ENCODE measurements at regions not wholly inside any gene's neighbourhood (a gene's known extent, or its start where the extent isn't known, plus 50 kb on each side); places are given as distances from the start of the nearest gene placed in this dataset.
"Not testable (repeated sequence)": the region's sequence is repeated elsewhere in the genome, so short reads cannot be mapped to it uniquely, and the experiment has no call there.

- intact Hi-C loops (cut with micrococcal nuclease), result no loop called here
- ATAC-seq (no peak), DNase-seq (no peak)
Measured at GRCh38 chr11:28913883-28914282, 805.7 kb downstream of the METTL15 start.

GRCh38 chr11:28911829-28912228 lies 803.6 kb downstream of the METTL15 start:
- ATAC-seq (no peak), DNase-seq (no peak)
- intact Hi-C loops (cut with micrococcal nuclease), result no loop called here

- DNase-seq, result no peak
- no peak for ATAC-seq
- intact Hi-C loops (cut with micrococcal nuclease), result no loop called here
Measured at GRCh38 chr11:28910926-28911325, 802.7 kb downstream of the METTL15 start.

- ATAC-seq (no peak), DNase-seq (no peak)
- intact Hi-C loops (cut with micrococcal nuclease), result no loop called here
Measured at GRCh38 chr11:28903716-28904115, 795.5 kb downstream of the METTL15 start.

DNA sequence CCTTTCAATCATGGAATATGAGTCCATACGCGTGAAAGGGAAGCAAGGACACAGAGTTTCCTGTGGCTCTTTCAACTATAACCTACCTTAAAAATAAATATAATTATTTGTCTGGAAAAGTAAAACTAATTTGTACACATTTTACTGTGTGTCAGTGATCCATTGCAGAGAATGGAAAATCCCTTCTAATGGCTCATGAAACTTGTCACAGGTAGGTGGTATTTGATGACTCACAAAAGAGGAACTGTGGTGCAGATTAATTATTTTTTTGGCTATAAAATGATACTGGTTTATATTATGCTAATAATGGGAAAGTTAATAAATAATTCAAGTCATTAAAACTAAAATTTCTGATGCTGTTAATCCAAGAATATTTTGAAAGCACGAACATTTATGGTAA lies 792.2 kb downstream of the METTL15 start:
- no peak for ATAC-seq
- intact Hi-C loops (cut with micrococcal nuclease), result no loop called here
- DNase-seq, result no peak

DNA sequence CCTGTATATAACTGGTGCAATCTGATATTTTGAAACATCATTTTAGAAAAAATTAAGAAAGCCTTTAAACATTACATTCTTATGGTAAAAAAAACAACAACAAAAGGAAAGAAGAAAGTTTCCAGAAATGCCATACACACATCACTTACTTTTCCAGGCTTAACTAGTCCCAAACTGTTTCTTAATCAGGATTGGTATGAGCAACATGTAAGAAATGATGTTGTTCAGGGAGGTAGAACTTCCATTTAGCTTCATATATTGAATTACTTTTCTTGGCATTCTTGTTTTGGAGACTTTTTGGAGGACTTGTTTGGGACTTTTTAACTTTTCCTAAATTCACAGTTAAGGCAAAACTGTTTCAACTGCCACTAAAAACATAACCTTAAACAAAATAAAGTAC lies 791.5 kb downstream of the METTL15 start:
- no peak for DNase-seq
- intact Hi-C loops (cut with micrococcal nuclease), result no loop called here
- ATAC-seq, result no peak

GRCh38 chr11:28890601-28891040 lies 782.4 kb downstream of the METTL15 start:
- ATAC-seq; intact Hi-C loops (cut with micrococcal nuclease); DNase-seq: not testable (repeated sequence)

- intact Hi-C loops (cut with micrococcal nuclease), result no loop called here
- DNase-seq, result no peak
- ATAC-seq, result no peak
Measured at GRCh38 chr11:28887681-28888080, 779.5 kb downstream of the METTL15 start.

GRCh38 chr11:28879869-28880268 lies 771.7 kb downstream of the METTL15 start:
- no peak for ATAC-seq
- intact Hi-C loops (cut with micrococcal nuclease), result no loop called here

DNA sequence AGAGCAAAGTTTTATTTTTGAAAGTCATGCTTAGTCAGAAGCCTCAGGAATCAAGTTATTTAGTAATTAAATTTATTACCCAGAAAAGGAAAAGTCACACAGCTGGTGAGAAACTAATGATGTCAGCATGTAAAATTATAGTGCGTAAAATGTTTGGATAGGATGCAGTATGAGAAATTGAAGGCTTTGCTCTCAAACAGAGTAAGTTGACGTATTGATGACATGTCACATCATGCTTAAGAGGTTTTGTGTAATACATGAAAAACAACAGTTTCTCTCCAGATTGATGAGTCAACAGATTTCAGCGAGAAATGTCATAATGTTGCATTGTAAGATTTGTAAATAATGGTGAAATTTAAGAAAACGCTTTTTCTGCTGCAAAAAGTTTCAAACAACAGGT lies 769.8 kb downstream of the METTL15 start:
- DNase-seq (no peak), ATAC-seq (no peak)
- intact Hi-C loops (cut with micrococcal nuclease), result no loop called here

More at GRCh38 chr11:28879869-28880268, 771.7 kb downstream of the METTL15 start:
- DNase-seq, result no peak

DNA sequence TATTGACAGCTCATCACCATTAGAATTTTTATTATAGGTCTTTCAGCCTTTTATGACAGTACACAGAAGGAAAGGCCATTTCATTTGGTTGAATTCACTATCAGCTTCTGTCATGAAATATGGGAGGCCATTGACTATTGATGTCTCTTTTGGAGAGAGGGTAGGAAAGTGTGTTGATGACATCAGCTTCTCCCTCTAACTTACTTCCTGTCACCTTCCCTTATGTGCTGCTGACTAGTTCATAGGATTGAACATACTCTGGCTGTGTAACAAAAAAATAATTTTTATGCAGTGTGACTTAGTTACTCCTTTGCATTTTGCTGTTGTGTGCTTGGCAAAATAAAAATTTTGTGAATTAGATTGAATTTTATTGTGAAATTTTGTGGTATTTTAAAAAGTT lies 769.2 kb downstream of the METTL15 start:
- DNase-seq (no peak), ATAC-seq (no peak)
- intact Hi-C loops (cut with micrococcal nuclease), result no loop called here

DNA sequence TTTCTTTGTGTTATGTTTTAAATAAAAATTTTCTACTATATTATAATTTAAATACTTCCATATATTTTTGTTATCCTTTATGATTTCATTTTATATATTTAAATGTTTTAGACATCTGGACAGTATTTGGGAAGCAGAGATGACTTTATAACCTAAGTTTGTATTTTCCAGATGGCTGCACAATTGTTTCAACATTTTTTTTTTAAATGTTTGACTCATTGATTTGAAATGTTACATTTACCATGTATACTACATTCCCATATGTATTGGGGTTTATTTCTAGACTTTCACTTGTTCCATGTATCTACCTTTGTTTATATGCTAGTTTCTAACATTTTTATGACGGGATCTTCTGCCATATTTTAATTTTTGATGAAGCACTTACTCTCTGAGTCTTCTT lies 766.5 kb downstream of the METTL15 start:
- DNase-seq (no peak), ATAC-seq (no peak)
- intact Hi-C loops (cut with micrococcal nuclease), result no loop called here

- intact Hi-C loops (cut with micrococcal nuclease), result no loop called here
- no peak for DNase-seq
- no peak for ATAC-seq
Measured at GRCh38 chr11:28871090-28871489, 762.9 kb downstream of the METTL15 start.

- DNase-seq (no peak), ATAC-seq (no peak)
- intact Hi-C loops (cut with micrococcal nuclease), result no loop called here
Measured at GRCh38 chr11:28863422-28863821, 755.2 kb downstream of the METTL15 start.

DNA sequence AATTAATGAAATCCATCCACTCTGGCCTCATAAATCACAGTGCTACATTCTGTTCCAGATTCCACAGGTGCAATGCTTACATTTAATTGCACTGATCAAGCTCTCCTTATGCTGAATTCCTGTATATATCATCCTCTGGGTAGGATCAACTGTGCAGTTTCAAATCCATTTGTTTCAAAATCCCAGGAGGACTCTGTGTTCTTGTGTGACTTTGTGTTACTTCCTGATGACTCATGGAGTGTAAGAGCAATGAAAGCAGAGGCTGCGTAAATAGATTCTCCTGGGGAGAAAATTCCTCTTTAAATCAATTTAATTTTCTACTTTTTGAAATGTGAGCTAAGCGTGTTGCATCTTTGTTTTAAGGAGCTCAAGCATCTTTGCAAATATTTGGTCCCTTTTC lies 752.7 kb downstream of the METTL15 start:
- intact Hi-C loops (cut with micrococcal nuclease), result no loop called here
- ATAC-seq, result no peak
- DNase-seq, result no peak

DNA sequence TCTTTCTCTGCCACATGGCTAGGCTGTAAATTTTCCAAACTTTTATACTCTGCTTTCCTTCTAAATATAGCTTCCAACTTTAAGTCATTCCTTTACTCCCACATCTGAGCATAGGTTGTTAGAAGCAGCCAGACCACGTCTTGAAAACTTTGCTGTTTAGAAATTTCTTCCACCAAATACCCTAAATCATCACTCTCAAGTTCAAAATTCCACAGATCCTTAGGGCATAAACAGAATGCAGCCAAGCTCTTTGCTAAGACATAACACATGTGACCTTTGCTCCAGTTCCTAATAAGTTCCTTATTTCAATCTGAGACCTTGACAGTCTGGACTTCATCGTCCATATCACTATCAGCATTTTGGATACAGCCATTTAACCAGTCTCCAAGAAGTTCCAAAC lies 749.9 kb downstream of the METTL15 start:
- ATAC-seq, result no peak
- intact Hi-C loops (cut with micrococcal nuclease), result no loop called here

GRCh38 chr11:28849053-28849452 lies 740.9 kb downstream of the METTL15 start:
- intact Hi-C loops (cut with micrococcal nuclease), result no loop called here
- ATAC-seq (no peak), DNase-seq (no peak)

More for the DNA sequence above, 749.9 kb downstream of the METTL15 start:
- DNase-seq, result no peak

DNA sequence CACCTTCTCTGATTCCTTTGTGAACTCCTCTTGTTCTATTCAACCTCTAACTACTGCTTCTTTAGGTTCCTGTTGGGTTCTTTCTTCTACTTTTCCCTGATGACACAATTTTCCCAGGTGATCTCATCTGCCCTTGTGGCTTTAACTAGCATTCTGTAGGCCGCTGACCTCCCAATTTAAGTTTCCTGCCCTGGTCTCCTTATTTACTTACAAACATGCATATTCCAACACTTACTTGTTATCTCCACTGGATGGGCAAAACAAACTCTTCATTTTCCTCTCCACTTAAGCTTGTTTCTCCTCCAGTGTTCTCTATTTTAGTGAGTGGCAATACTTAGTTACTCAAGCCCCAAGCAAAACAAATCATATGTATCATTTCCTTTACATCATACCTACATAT lies 734.5 kb downstream of the METTL15 start:
- ATAC-seq, result no peak
- intact Hi-C loops (cut with micrococcal nuclease), result no loop called here

GRCh38 chr11:28838741-28839140 lies 730.6 kb downstream of the METTL15 start:
- DNase-seq (no peak), ATAC-seq (no peak)
- intact Hi-C loops (cut with micrococcal nuclease), result no loop called here

More for the DNA sequence above, 734.5 kb downstream of the METTL15 start:
- DNase-seq, result no peak

- DNase-seq, result no peak
- intact Hi-C loops (cut with micrococcal nuclease), result no loop called here
- no peak for ATAC-seq
Measured at GRCh38 chr11:28837599-28837998, 729.4 kb downstream of the METTL15 start.

DNA sequence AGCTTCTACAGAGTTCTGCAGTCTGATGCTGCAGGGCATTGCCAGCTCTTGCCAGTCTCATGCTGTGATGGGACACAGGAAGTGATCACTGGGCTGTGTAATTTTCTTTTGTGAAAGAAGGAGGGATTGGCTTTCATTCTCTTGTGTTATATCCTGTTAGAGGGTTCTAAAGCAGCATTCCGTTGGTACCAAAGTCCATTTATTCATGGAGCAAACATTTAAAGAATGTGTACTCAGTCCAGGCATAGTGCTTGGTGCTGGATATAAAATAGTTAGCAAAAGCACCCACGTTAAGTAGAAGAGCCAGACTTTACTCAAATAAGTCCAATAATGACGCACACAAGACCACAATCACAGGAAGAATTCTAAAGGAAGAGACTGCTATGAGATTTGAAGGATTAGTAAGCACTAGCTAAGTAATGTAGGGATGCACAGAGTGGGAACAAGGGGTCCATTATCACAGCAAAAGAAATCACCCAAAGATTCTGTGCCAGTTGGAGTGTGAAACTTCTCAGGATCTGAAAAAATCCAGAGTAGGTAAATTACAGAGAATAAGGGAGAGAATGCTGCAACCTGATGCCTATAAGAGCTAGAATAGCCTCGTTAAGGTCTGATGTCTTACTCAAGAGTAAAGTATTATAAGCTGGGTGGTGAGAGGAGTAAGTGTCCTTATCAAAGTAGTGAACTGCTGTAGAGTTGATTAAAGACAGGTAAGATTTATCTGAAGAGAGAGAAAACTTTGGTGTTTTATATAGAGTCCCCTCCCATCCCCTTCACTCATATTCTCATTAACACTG lies 728.3 kb downstream of the METTL15 start:
- intact Hi-C loops (cut with micrococcal nuclease), result no loop called here
- no peak for ATAC-seq
- no peak for DNase-seq

Data from left ventricle myocardium superior (tissue), 1 donor.